Loucy (cell line): ENCODE measurements at regions not wholly inside any gene's neighbourhood (a gene's known extent, or its start where the extent isn't known, plus 50 kb on each side); places are given as distances from the start of the nearest gene placed in this dataset.

Source experiments
- H2AFZ ChIP-seq: fragments of 200-600 bp; sonication (generic); 2 replicates; pipeline ENCODE4 v1.6.0; 2016; ENCODE audit warnings: antibody characterized with exemption, mild to moderate bottlenecking, low read length, moderate library complexity
- H3F3A ChIP-seq: fragments of 200-600 bp; 2 replicates; pipeline ENCODE4 v1.6.0; 2016; ENCODE audit warnings: antibody characterized with exemption, low read depth, mild to moderate bottlenecking
- H3K27me3 ChIP-seq: fragments of 200-600 bp; sonication (generic); 2 replicates; pipeline ENCODE4 v1.6.1; 2014; ENCODE audit warnings: low read length, mild to moderate bottlenecking; ENCODE audit not compliant: insufficient read depth, poor library complexity, severe bottlenecking
- H3K36me3 ChIP-seq: fragments of 200-600 bp; sonication (generic); 2 replicates; pipeline ENCODE4 v1.6.1; 2016; ENCODE audit warnings: low read length; ENCODE audit not compliant: insufficient read depth
- H3K4me1 ChIP-seq: fragments of 200-600 bp; sonication (generic); 2 replicates; pipeline ENCODE4 v1.5.1; 2014; ENCODE audit warnings: low read length, mild to moderate bottlenecking; ENCODE audit not compliant: insufficient read depth, poor library complexity, severe bottlenecking
- H3K4me2 ChIP-seq: fragments of 200-600 bp; sonication (generic); 2 replicates; pipeline ENCODE4 v1.6.0; 2014; ENCODE audit warnings: antibody characterized with exemption, low read length, low read depth, mild to moderate bottlenecking; ENCODE audit not compliant: poor library complexity, severe bottlenecking
- H3K4me3 ChIP-seq: fragments of 200-600 bp; sonication (generic); 2 replicates; pipeline ENCODE4 v1.5.1; 2014; ENCODE audit warnings: low read length, mild to moderate bottlenecking, mixed read lengths; ENCODE audit not compliant: poor library complexity, severe bottlenecking
- H3K79me2 ChIP-seq: fragments of 200-600 bp; sonication (generic); 2 replicates; pipeline ENCODE4 v1.6.1; 2014; ENCODE audit warnings: low read length; ENCODE audit not compliant: insufficient read depth
- H3K9ac ChIP-seq: fragments of 200-600 bp; sonication (generic); 2 replicates; pipeline ENCODE4 v1.6.0; 2014; ENCODE audit warnings: mild to moderate bottlenecking, low read depth, low read length, moderate library complexity; ENCODE audit not compliant: poor library complexity, severe bottlenecking
- H3K9me2 ChIP-seq: fragments of 200-600 bp; sonication (generic); replicated peaks from 2 replicates; pipeline ENCODE4 v1.6.1; 2016; ENCODE audit warnings: low read depth, low read length, mixed read lengths
- H3K9me3 ChIP-seq: fragments of 200-600 bp; sonication (generic); 2 replicates; pipeline ENCODE4 v1.6.1; 2014; ENCODE audit warnings: mild to moderate bottlenecking, antibody characterized with exemption, low read length, low read depth; ENCODE audit not compliant: insufficient read depth
- H4K20me1 ChIP-seq: fragments of 200-600 bp; sonication (generic); 2 replicates; pipeline ENCODE4 v1.6.0; 2014; ENCODE audit warnings: antibody characterized with exemption, low read length, mild to moderate bottlenecking; ENCODE audit not compliant: insufficient read depth, poor library complexity, severe bottlenecking
- CTCF ChIP-seq: fragments of 200-600 bp; sonication (generic); conservative IDR thresholded peaks from 2 replicates; pipeline ENCODE4 v1.5.1; 2014; ENCODE audit warnings: mild to moderate bottlenecking, antibody characterized with exemption, low read length
- EZH2phosphoT487 ChIP-seq: fragments of 200-600 bp; IDR thresholded peaks from 2 replicates; pipeline ENCODE4 v1.6.1; 2018; ENCODE audit warnings: antibody characterized with exemption, mild to moderate bottlenecking, moderate library complexity, borderline replicate concordance

- no peak overlapping the region for H2AFZ ChIP-seq
Observed at GRCh38 chr1:185478877-185479276, 161.8 kb upstream of the IVNS1ABP start.

GRCh38 chr1:185477638-185478580 is 160.9 kb upstream of the IVNS1ABP start:
- Histone ChIP-seq H3K79me2 (no peaks in the 10 kb centered on the region), H3K9me3 (no peaks in the 10 kb centered on the region), H3K4me1 (no peaks in the 10 kb centered on the region), H3K4me3 (no peak overlapping the region), H2AFZ (no peak overlapping the region), H3K4me2 (no peak overlapping the region), H3K36me3 (no peaks in the 10 kb centered on the region), H3K27me3 (no peaks in the 10 kb centered on the region), H3K9me2 (no peaks in the 10 kb centered on the region), H4K20me1 (no peaks in the 10 kb centered on the region), H3K9ac (no peak overlapping the region), H3F3A (no peaks in the 10 kb centered on the region)
- TF ChIP-seq EZH2phosphoT487 (no peak), CTCF (no peak)

More at GRCh38 chr1:185478877-185479276, 161.8 kb upstream of the IVNS1ABP start:
- H3K79me2 ChIP-seq, result no peaks in the 10 kb centered on the region
- H3F3A ChIP-seq, result no peaks in the 10 kb centered on the region
- H3K4me2 ChIP-seq, result no peak overlapping the region
- H3K9me2 ChIP-seq, result no peaks in the 10 kb centered on the region
- no peaks in the 10 kb centered on the region for H3K36me3 ChIP-seq
- no peaks in the 10 kb centered on the region for H3K9me3 ChIP-seq
- no peaks in the 10 kb centered on the region for H3K27me3 ChIP-seq
- TF ChIP-seq EZH2phosphoT487, result no peak
- H4K20me1 ChIP-seq, result no peaks in the 10 kb centered on the region
- H3K9ac ChIP-seq, result no peak overlapping the region
- H3K4me1 ChIP-seq, result no peaks in the 10 kb centered on the region
- no peak overlapping the region for H3K4me3 ChIP-seq

- TF ChIP-seq EZH2phosphoT487, result no peak
- no peak for TF ChIP-seq CTCF
- Histone ChIP-seq H4K20me1 (no peaks in the 10 kb centered on the region), H3K27me3 (no peaks in the 10 kb centered on the region), H3K4me1 (no peaks in the 10 kb centered on the region), H3F3A (no peaks in the 10 kb centered on the region), H3K36me3 (no peaks in the 10 kb centered on the region), H3K9me2 (no peaks in the 10 kb centered on the region), H3K4me2 (no peak overlapping the region), H3K9ac (no peak overlapping the region), H3K9me3 (no peaks in the 10 kb centered on the region), H3K79me2 (no peaks in the 10 kb centered on the region), H3K4me3 (no peak overlapping the region), H2AFZ (no peak overlapping the region)
Observed at GRCh38 chr1:185474440-185475149, 157.6 kb upstream of the IVNS1ABP start.
